ENCODE measurements at regions not wholly inside any gene's neighbourhood (a gene's known extent, or its start where the extent isn't known, plus 50 kb on each side); places are given as distances from the start of the nearest gene placed in this dataset.
"Not testable (repeated sequence)": the region's sequence is repeated elsewhere in the genome, so short reads cannot be mapped to it uniquely, and the experiment has no call there.

GRCh38 chr14:88986146-88986841, 161.8 kb downstream of the TTC8 start:
- no peak for DNase-seq

GRCh38 chr14:88986908-88987307, 162.5 kb downstream of the TTC8 start:
- DNase-seq, result not testable (repeated sequence)

GRCh38 chr14:88987516-88987915, 163.1 kb downstream of the TTC8 start:
- no peak for DNase-seq

- no peak for DNase-seq
Observed at GRCh38 chr14:88989911-88990310, 165.5 kb downstream of the TTC8 start.

GRCh38 chr14:88990856-88991255, 166.4 kb downstream of the TTC8 start:
- DNase-seq, result no peak

- no peak for DNase-seq
Observed at GRCh38 chr14:88992011-88992410, 167.6 kb downstream of the TTC8 start.

GRCh38 chr14:88993946-88994345, 169.5 kb downstream of the TTC8 start:
- no peak for DNase-seq

- no peak for DNase-seq
Observed at GRCh38 chr14:88995437-88996198, 171.2 kb downstream of the TTC8 start.

GRCh38 chr14:88998027-88998426, 173.6 kb downstream of the TTC8 start:
- DNase-seq, result no peak

- DNase-seq, result no peak
Observed at GRCh38 chr14:88999137-88999536, 174.7 kb downstream of the TTC8 start.

GRCh38 chr14:89000007-89000942, 175.8 kb downstream of the TTC8 start:
- no peak for DNase-seq

GRCh38 chr14:89004166-89004565, 179.7 kb downstream of the TTC8 start:
- no peak for DNase-seq

- no peak for DNase-seq
Observed at GRCh38 chr14:89007906-89008305, 183.5 kb downstream of the TTC8 start.

- no peak for DNase-seq
Observed at GRCh38 chr14:89011355-89012281, 187.2 kb downstream of the TTC8 start.

- DNase-seq, result no peak
Observed at GRCh38 chr14:89012282-89013097, 188.0 kb downstream of the TTC8 start.

- DNase-seq, result no peak
Observed at GRCh38 chr14:89013098-89013504, 188.7 kb downstream of the TTC8 start.

- DNase-seq, result peak; percentile 14
Observed at GRCh38 chr14:89013698-89014568, 189.5 kb downstream of the TTC8 start.

GRCh38 chr14:89014569-89014850, 190.1 kb downstream of the TTC8 start:
- DNase-seq, result no peak

GRCh38 chr14:89015016-89015415, 190.6 kb downstream of the TTC8 start:
- no peak for DNase-seq

GRCh38 chr14:89017417-89017816, 193.0 kb downstream of the TTC8 start:
- DNase-seq, result no peak

GRCh38 chr14:89022274-89022673, 197.8 kb downstream of the TTC8 start:
- DNase-seq, result no peak
